SIG-M5 (cell line): ENCODE measurements at regions not wholly inside any gene's neighbourhood (a gene's known extent, or its start where the extent isn't known, plus 50 kb on each side); places are given as distances from the start of the nearest gene placed in this dataset.

Experiments used
- DNase-seq: peaks from one replicate; lab custom pipeline; 2025; lab: John Stamatoyannopoulos, UW

- no peak for DNase-seq
Observed at GRCh38 chr7:106482091-106482490, 178.9 kb downstream of the CCDC71L start.

DNA sequence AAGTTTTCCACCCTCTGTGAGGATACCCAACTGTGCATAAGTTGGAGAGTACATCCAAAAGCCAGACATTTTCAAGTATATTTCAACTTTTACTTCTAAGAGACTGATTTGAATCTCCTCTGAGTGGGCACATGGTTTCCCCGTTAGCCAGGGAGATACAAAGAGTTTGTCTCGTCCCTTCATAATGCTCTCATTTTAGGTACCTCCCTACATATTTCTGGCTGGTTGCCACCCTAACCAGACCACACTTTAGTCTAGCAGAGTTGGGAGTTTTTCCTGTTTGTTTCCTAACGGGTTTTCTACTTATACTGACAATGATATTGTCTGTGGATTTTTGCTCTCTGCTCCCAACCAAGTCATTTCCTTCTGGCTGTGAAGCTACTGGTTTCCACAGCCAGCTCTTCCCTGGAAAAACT is 180.3 kb downstream of the CCDC71L start:
- no peak for DNase-seq

DNA sequence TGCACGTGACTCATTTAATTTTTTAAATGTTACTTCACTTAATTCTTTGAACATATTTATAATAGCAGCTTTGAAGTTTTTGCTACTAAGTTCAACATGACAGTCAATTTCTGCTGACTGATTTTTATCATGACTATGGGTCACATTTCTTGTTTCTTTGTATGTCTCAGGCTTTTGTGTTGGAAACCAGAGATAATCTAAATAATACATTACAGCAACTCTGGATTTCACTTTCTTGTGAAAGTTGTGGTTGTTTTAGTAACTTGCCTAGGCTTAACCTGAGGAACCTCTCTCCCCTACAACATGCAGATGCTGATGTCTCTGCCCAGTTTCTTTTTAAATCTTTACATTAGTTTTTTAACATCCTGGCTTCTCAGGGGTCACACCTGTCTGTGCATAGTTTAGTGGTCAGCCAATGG is 180.8 kb downstream of the CCDC71L start:
- no peak for DNase-seq

- no peak for DNase-seq
Observed at GRCh38 chr7:106476751-106477150, 184.2 kb downstream of the CCDC71L start.

- DNase-seq = no peak
Observed at GRCh38 chr7:106472741-106473140, 188.0 kb upstream of the NAMPT start.

DNA sequence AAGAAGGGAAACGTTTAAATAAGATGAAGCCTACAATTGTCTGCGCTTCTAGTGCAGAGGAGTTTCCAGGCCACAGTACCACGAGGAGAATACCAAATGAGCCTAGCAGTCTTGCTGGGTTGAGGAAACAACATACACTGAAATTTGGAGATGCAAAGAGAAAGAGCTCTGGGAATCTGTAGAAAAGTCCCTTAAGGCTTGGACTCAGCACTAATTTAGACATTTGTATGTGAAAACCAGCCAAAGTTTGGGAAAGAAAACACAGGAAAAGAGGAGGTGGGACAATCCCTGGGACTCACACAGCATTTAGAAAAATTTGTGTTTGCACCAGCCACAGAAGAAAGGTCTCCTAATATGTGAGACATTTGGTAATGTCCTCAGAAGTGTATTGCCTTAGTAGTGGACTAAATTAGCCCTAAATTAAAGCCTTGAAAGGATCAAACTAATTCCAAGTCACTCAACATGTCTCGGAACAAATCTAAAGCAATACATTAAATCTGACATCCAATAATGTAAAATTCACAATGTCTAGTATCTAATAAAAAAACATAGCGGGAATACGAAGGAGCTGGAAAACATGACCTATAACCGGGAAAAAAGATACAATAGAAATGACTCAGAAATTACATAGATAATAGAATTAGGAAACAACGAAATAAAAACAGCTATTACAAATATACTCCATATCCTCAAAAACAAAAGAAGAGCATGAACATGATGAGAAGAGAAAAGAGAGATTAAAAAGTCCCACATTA is 187.1 kb upstream of the NAMPT start:
- DNase-seq = no peak

DNA sequence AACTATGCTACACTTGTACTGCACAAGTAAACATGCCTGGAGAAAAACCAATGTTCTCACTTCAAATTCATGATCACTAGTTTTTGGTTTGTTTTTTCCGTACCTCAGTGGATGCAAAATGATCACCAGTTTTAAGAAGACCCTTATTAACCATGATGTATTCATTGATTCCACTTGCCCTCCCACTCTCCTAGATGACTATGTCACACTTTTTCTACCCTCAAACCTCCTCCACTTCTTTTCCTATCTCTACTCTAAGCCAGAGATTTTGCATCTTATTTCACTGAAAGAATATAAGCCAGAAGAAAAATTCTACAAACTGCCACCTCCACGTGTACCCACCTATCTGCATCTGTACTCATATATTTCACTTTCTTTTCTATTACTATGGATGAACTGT is 186.2 kb upstream of the NAMPT start:
- no peak for DNase-seq

GRCh38 chr7:106466867-106467266 is 182.1 kb upstream of the NAMPT start:
- DNase-seq = no peak

DNA sequence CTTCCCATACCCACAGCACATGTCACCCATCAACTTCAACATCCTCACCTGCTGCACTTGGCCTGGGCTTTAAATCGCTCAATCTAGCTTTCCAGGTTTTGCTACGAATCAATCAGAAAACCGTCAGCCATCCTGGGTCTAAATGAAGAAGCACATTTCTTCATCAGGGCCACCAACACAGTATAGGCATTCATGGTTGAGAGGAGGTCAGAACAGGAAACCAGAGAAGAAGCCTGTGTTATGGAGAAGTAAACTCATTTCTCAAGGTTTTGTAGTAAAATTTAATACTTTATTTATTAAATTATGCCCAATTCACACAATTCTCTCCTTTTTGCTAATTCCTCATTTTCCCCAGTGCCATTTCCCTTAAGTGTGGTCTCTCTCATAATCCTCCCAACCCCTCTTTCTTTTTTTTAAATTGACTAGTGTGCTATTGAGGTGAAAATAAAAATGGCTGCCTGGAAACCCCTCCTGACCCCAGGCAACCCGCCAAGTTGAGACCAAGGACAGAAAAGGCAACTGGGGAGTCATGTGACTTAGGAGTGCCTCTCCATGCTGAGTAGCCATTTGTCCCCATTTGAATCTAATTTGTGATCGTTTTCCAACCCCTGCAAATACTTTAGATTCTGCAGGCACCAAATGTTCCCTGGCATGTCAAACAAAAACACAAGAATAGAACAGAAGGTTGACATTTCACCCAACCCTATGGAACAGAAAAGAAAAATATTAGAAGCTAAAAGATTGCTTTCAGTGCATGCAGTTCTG is 181.1 kb upstream of the NAMPT start:
- no peak for DNase-seq

GRCh38 chr7:106464651-106465050 is 179.9 kb upstream of the NAMPT start:
- no peak for DNase-seq

DNA sequence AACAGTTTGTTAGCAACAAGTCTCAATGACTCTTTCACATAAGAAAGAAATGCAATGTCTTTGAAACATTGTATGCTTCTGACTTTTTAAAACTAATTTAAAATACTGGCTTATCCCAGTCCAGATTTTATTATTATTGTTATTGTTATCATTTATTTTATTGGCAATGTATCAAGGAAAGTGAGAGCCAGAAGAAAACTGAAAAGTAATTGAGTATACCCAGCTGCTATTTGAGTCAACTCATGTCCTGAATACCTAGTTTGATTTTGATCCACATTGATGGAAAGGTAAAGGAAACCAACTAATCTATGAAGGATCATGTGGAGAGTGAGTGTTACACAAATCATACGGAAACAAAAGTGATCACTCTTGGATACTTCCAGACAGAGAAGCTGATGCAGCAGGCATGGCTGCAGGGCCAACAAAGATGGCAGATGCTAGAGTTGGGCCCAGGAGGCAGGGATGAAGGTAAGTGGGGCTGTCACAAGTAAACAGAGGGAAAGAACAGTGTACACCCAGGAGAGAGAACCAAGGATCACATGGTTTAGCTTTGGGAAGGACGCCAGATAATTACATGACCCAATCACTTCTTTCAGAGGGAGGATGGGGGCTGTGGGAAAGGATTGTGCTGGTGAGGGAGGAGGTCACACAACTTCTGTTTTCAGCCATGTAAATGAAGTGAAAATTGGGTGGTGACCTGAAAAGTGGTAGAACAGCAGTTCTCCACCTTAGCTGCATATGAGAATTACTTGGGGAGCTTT is 179.2 kb upstream of the NAMPT start:
- no peak for DNase-seq

DNA sequence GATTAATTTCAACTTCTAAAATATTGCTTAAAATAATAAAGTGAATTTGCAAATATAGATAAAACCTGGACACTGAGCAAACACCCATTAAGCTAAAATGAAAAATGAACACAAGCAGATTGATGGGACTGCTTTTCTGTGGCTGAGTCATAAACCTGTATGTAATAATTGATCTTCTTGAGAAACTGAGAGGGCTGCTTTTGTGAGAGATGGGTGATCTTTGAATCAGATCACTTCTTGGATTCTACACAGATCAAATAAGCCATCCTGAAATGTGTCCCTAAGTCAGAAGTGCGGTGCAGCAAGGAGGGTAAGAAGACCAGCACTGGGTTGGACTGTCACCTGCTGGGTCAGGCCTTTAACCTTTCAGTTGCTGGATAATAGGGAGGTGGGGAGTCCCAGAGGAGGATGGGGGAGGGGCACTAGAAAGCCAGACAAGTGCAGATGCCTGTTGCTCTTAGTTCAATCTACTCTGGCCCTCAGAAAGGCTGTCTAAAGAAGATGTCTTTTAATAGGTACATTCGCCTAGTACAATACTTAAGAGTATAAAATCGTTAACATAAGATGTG is 178.2 kb upstream of the NAMPT start:
- no peak for DNase-seq

DNA sequence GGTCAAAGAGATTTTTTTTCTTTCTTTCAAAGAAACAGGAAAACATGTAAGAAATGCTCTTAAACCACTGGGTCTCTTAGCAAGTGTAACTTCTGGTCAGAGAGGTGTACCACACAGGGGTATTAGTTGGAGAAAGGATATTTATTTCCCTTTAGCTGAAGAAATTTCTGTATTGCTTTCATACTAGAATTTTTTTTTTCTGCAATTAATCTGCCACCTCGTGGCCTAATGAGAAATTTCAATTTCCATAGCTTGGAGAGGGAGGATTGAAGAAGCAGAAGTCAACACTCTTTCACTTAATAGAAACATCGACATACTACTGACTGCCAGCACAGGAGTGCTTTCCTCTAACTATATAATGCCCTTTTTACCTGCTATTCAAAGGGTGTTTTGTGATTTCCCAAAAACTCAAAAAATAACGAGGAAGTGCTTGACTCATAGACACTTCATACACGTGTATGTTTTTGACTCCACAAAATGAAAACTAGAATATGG is 177.6 kb upstream of the NAMPT start:
- DNase-seq = no peak

DNA sequence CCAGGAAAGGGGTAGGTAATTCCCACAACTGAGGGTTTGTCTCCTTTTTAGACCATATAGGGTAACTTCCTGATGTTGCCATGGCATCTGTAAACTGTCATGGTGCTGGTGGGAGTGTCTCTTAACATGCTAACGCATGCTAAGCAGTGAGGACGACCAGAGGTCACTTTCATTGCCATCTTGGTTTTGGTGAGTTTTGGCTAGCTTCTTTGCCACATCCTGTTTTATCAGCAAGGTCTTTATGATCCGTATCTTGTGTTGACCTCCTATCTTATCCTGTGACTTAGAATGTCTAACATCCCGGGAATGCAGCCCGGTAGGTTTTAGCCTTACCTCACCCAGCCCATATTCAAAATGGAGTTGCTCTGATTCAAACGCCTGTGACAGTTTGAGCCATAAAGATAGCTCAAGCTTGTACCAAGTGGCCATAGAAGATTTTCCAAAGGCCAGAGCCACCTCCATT is 176.0 kb upstream of the NAMPT start:
- no peak for DNase-seq

DNA sequence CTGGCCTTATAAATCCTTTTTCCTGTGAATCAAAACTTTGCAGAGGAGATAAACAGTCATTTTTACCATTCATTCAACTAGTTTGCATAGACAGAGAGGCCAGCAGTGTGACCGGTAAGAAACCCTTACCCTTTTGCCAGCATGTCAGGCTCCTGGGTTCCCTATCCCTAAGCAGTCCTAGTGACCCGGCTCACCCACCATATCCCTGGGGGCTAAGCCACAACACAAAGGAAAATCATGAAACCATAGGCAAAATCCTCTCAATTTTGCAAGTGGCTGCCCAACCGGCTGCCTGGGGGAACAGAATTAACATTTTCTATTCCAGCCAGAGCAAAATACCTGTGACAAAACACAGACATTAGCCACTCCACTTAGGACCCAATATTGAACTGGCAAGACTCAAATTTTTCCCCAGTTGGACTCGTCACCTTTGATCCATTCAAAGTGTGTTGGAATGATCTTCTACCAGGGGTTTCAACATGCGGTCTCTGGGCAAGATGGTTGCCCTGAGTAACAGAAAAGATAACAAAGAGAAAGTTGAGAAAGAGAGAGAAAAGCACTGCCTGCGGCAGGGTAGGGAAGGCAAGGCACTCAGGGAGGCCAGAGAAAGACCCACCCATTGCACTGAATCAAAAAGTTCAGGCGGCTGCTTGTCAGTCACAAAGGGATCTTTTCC is 174.8 kb upstream of the NAMPT start:
- no peak for DNase-seq

- DNase-seq = no peak
Observed at GRCh38 chr7:106457678-106458077, 172.9 kb upstream of the NAMPT start.

DNA sequence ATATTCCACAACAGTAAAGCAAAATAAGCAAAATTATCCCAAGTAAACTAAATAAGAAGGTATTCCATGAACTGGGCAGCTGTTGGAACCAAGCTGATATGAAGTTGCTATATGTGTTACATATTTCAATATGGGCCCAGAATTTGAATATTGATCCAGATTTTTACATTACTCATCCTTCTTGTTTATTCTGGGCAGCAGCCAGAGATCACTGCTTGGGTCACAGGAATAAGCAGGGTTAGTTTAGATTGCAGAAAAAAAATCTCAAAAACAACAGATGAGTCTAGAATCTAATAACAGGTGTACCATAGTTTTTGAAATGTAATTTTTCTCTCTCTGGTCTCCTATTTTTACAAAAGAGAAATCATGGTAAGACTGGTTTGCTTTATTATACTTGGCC is 171.5 kb upstream of the NAMPT start:
- no peak for DNase-seq

- DNase-seq = no peak
Observed at GRCh38 chr7:106452031-106452851, 167.5 kb upstream of the NAMPT start.

GRCh38 chr7:106451171-106451570 is 166.4 kb upstream of the NAMPT start:
- DNase-seq = no peak

- no peak for DNase-seq
Observed at GRCh38 chr7:106450716-106451115, 165.9 kb upstream of the NAMPT start.
